ENCODE measurements at regions not wholly inside any gene's neighbourhood (a gene's known extent, or its start where the extent isn't known, plus 50 kb on each side); places are given as distances from the start of the nearest gene placed in this dataset.

DNA sequence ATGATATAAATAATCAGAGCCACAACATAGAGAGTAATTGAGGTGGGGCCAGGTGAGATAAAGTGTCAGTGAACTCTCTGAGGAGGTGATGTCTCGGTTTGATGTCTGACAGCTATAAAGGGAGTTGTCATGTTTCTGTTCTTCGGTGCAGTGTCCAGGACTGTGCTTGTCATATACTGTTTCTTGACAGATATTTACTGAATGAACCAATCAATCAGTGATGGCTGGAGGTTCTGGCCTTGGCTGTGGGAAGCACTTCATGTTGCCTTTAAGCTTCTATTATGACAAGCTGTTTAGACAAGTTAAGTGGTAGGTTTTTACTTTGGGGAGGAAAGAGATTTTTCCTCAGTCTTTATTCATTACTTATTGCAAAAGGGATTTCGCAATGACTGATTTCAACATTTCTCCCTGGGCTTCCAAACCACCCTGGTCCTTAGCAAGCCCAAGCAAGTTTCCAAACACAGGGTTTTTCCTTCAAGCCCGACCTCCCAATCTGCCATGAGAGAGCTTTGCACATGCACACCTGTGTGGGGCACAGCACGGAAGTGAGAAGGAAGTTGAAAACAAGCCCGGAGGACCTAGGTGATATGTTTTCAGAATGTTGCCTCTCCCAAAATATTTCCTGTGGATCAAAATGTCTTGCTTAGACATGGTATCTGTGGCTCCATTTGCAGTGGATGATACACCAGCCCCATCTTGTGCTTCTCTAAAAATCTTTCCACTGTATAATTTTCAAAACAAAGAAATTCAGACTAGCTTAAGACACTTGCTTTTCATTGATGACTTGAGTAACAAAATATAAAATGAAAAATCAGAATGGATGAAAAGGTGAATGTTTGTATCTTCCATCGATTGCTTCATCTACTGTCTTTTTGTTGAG, 567.3 kb upstream of the BTBD3 start:
- Histone ChIP-seq H3K27me3 (no peaks in the 10 kb centered on the region), H3K27ac (no peak overlapping the region), H3K9me3 (no peaks in the 10 kb centered on the region), H3K36me3 (no peaks in the 10 kb centered on the region), H3K4me3 (no peak overlapping the region), H4K20me1 (no peaks in the 10 kb centered on the region), H3K4me2 (no peak overlapping the region), H3K9ac (no peak overlapping the region), H3K4me1 (no peaks in the 10 kb centered on the region)
- TF ChIP-seq Cebpa-rat (IDR thresholded peaks at IDR 0.05) = peak; percentile 55; the same call in 1 of the 2 replicates

DNA sequence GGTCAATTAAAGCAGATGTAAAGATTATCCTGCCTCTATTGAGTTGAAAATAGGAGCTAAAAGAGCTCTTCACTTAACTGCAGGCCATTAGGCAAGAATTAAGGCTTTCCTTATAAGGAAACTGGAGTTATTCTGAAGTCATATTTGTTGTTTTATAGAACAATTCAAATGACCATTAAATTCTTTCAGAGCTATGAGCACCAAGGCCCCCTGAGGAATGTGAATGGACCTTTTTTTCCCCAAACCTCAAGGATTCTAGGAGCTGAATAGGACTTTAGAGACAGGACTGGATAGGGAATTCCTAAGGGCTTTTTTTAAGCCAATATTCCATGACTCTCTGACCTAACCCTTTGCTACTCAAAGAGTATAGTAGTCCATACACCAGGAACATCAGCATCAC, 565.7 kb upstream of the BTBD3 start:
- Histone ChIP-seq H3K9ac (no peak overlapping the region), H3K36me3 (no peaks in the 10 kb centered on the region), H3K9me3 (no peaks in the 10 kb centered on the region), H3K4me2 (no peak overlapping the region), H3K27ac (no peak overlapping the region), H3K4me3 (no peak overlapping the region), H3K27me3 (no peaks in the 10 kb centered on the region), H3K4me1 (no peaks in the 10 kb centered on the region), H4K20me1 (no peaks in the 10 kb centered on the region)
- no peak for TF ChIP-seq Cebpa-rat (IDR thresholded peaks at IDR 0.05)

DNA sequence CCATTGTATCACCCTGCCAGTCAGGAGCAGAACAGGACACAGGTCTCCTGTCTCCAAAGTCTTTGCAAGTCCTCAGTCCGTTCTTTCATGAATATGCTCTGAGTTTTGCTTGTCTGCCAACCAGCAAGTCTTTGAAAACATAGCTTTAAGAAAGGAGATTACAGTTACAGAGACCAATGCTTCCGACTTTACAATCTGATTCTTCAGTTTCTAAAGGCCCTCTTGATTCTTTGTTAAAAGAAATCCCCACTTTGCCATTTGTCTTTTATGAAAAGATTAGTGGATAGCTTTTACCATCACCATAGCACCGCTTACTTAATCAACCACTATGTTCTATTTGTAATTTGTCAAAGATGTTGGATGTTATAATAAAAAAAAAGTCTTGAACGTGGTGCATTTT, 562.8 kb upstream of the BTBD3 start:
- Histone ChIP-seq H3K36me3 (no peaks in the 10 kb centered on the region), H3K4me3 (no peak overlapping the region), H4K20me1 (no peaks in the 10 kb centered on the region), H3K4me2 (no peak overlapping the region), H3K27ac (no peak overlapping the region), H3K9ac (no peak overlapping the region), H3K27me3 (no peaks in the 10 kb centered on the region), H3K9me3 (no peaks in the 10 kb centered on the region), H3K4me1 (no peaks in the 10 kb centered on the region)
- no peak for TF ChIP-seq Cebpa-rat (IDR thresholded peaks at IDR 0.05)

DNA sequence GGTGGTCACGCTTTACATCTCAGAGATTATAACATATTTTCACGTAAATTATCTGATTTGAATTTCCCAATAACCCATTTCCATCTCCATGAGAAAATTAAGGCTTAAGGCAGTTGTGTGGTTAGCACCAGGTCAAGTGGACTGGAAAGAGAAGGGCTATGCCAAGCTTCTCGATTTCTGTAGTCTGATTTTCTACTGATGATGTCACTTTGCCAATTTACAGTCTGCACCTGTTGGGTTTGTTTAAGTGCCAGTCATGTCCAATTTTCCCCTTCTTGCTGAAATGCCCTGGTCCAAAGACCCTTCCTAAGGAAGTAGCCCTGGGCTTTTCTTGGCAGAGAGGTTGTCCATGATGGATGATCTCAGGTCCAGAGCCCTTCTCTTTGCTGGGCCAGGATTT, 562.3 kb upstream of the BTBD3 start:
- H4K20me1 ChIP-seq = no peaks in the 10 kb centered on the region

DNA sequence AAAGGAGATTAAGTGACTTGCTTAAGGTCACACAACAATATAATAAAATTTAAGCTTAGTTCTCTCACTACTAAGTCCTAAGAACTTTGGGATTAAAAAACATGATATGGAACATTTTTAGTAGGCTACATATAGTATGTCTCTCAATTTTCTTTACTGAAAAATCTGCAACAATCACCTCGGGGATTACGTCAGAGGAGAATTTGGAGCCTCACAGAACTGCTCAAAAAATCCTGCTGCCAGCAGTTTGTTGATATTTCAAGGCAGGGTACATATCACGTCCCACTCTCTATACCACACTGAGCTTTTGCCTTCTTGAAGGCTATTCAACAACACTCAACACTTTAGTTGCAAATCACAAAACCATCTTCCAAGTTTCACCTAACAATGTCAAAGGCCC, 561.6 kb upstream of the BTBD3 start:
- no peaks in the 10 kb centered on the region for H3K4me1 ChIP-seq
- TF ChIP-seq Cebpa-rat (IDR thresholded peaks at IDR 0.05) = no peak

More for the DNA sequence above, 562.3 kb upstream of the BTBD3 start:
- no peaks in the 10 kb centered on the region for H3K9me3 ChIP-seq
- no peak overlapping the region for H3K27ac ChIP-seq
- no peak overlapping the region for H3K4me2 ChIP-seq
- no peak for TF ChIP-seq Cebpa-rat (IDR thresholded peaks at IDR 0.05)
- H3K4me3 ChIP-seq = no peak overlapping the region
- H3K36me3 ChIP-seq = no peaks in the 10 kb centered on the region
- H3K4me1 ChIP-seq = no peaks in the 10 kb centered on the region
- no peak overlapping the region for H3K9ac ChIP-seq
- H3K27me3 ChIP-seq = no peaks in the 10 kb centered on the region

DNA sequence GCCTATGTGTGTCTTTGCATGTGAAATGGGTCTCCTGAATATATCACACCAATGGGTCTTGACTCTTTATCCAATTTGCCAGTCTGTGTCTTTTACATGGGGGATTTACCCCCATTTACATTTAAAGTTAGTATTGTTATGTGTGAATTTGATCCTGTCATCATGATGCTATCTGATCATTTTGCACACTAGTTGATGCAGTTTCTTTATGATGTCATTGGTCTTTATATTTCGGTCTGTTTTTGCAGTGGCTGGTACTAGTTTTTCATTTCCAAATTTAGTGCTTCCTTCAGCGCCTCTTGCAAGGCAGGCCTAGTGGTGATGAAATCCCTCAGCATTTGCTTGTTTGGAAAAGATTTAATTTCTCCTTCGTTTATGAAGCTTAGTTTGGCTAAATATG, 555.2 kb upstream of the BTBD3 start:
- H3K36me3 ChIP-seq = no peaks in the 10 kb centered on the region
- no peaks in the 10 kb centered on the region for H3K4me1 ChIP-seq
- H3K27ac ChIP-seq = no peak overlapping the region
- H4K20me1 ChIP-seq = no peaks in the 10 kb centered on the region
- no peak for TF ChIP-seq Cebpa-rat (IDR thresholded peaks at IDR 0.05)
- H3K4me3 ChIP-seq = no peak overlapping the region
- H3K9me3 ChIP-seq = no peaks in the 10 kb centered on the region
- no peaks in the 10 kb centered on the region for H3K27me3 ChIP-seq
- no peak overlapping the region for H3K9ac ChIP-seq
- no peak overlapping the region for H3K4me2 ChIP-seq

More for the DNA sequence above, 561.6 kb upstream of the BTBD3 start:
- H4K20me1 ChIP-seq = no peaks in the 10 kb centered on the region
- no peak overlapping the region for H3K27ac ChIP-seq
- no peaks in the 10 kb centered on the region for H3K9me3 ChIP-seq
- H3K36me3 ChIP-seq = no peaks in the 10 kb centered on the region
- H3K27me3 ChIP-seq = no peaks in the 10 kb centered on the region
- no peak overlapping the region for H3K4me2 ChIP-seq
- no peak overlapping the region for H3K4me3 ChIP-seq
- no peak overlapping the region for H3K9ac ChIP-seq

DNA sequence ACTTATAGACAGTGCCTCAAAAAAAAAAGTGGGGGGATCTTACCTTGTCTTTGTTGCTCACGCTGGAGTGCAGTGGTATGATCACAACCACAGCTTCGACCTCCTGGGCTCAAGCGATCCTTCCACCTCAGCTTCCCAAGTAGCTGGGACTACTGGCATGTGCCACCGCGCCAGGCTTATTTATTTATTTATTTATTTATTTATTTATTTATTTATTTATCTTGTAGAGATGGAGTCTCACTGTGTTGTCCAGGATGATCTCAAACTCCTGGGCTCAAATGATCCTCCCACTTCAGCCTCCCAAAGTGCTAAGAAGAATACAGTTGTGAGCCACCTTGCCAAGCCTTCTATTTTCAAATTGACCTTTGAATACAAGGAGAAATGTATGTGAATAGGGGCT, 553.0 kb upstream of the BTBD3 start:
- no peaks in the 10 kb centered on the region for H4K20me1 ChIP-seq
- no peak overlapping the region for H3K9ac ChIP-seq
- no peaks in the 10 kb centered on the region for H3K9me3 ChIP-seq
- no peaks in the 10 kb centered on the region for H3K27me3 ChIP-seq
- H3K4me1 ChIP-seq = no peaks in the 10 kb centered on the region
- no peaks in the 10 kb centered on the region for H3K36me3 ChIP-seq
- no peak overlapping the region for H3K4me2 ChIP-seq
- no peak overlapping the region for H3K27ac ChIP-seq
- no peak for TF ChIP-seq Cebpa-rat (IDR thresholded peaks at IDR 0.05)
- H3K4me3 ChIP-seq = no peak overlapping the region

DNA sequence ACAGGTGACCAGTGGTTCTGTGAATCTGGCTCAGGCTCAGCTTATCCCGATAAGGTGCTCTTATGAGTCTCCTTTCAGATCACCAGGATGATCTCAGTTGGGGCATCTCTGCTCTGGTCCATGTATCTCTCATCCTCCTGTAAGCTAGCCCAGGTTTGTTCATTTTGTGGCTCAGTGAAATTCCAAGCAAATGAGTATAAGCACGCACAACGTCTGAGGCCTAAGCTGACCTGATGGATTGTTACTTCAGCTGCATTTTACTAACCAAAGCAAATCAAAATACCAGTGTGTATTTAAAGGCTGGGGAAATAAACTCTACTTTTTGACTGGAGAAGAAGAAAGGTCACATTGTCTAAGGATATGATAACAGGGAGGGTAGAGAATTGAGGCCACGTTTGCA, 551.0 kb upstream of the BTBD3 start:
- Histone ChIP-seq H3K9me3 (no peaks in the 10 kb centered on the region), H3K4me1 (no peaks in the 10 kb centered on the region), H3K27ac (no peak overlapping the region), H4K20me1 (no peaks in the 10 kb centered on the region), H3K36me3 (no peaks in the 10 kb centered on the region), H3K9ac (no peak overlapping the region), H3K4me3 (no peak overlapping the region), H3K4me2 (no peak overlapping the region), H3K27me3 (no peaks in the 10 kb centered on the region)
- no peak for TF ChIP-seq Cebpa-rat (IDR thresholded peaks at IDR 0.05)

DNA sequence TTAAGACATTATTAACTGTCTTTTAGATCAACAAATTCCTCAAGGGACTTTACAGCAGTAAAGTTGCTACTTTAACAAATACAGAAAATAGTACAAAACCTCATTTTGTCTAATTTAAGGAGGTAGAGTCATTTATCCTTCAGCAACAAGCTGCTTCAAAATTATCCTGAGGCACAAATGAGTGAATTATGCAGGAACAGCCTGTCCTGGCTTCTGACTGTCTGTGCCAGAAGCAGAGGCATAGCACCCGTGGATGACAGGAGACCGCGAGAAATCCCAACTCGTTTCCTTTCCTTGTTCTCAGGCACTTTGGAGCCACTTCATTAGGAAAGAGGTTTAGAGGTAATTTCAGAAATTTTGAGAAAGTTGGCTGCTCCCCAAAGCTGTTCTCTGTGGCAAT, 549.2 kb upstream of the BTBD3 start:
- Histone ChIP-seq H4K20me1 (no peaks in the 10 kb centered on the region), H3K4me3 (no peak overlapping the region), H3K27ac (no peak overlapping the region), H3K4me1 (no peaks in the 10 kb centered on the region), H3K9me3 (no peaks in the 10 kb centered on the region), H3K9ac (no peak overlapping the region), H3K27me3 (no peaks in the 10 kb centered on the region), H3K4me2 (no peak overlapping the region), H3K36me3 (no peaks in the 10 kb centered on the region)
- TF ChIP-seq Cebpa-rat (IDR thresholded peaks at IDR 0.05) = no peak

DNA sequence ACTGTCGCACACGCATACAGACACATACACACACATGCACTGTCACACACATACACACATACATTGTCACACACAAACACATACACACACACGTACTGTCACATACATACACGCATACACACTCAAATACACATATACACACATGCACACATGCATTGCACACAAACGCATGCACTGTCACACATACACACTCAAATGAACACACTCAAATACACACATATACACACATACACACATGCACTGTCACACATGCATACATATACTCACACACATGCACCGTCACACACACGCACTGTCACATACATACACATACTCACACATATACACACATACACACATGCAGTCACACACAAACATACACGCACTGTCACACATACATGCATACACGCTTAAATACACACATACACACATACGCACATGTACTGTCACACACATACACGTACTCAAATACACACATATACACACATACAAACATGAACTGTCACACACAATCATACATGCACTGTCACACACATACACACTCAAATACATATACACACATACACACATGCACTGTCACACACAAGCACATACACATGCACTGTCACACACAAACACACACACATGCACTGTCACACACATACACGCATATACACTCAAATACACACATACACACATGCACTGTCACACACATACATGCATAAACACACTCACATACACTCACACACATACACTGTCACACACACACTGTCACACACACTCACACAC, 548.6 kb upstream of the BTBD3 start:
- no peak overlapping the region for H3K27ac ChIP-seq

More for the DNA sequence above, 548.6 kb upstream of the BTBD3 start:
- no peaks in the 10 kb centered on the region for H3K4me1 ChIP-seq
- no peak overlapping the region for H3K9ac ChIP-seq
- H3K4me3 ChIP-seq = no peak overlapping the region
- no peak for TF ChIP-seq Cebpa-rat (IDR thresholded peaks at IDR 0.05)
- no peaks in the 10 kb centered on the region for H3K36me3 ChIP-seq
- no peaks in the 10 kb centered on the region for H3K9me3 ChIP-seq
- no peak overlapping the region for H3K4me2 ChIP-seq
- H4K20me1 ChIP-seq = no peaks in the 10 kb centered on the region
- H3K27me3 ChIP-seq = no peaks in the 10 kb centered on the region
